H9 (cell line): ENCODE measurements at regions not wholly inside any gene's neighbourhood (a gene's known extent, or its start where the extent isn't known, plus 50 kb on each side); places are given as distances from the start of the nearest gene placed in this dataset.

Source experiments
- DNase-seq: peaks from one replicate; pipeline ENCODE4 v3.0.0-alpha.2; 2017
- H2AFZ ChIP-seq: one replicate; pipeline ENCODE4 v1.6.1; 2013; ENCODE audit warnings: mild to moderate bottlenecking, low read length, control low read depth, moderate library complexity
- H2AK5ac ChIP-seq: 2 replicates; pipeline ENCODE4 v1.6.1; 2013; ENCODE audit warnings: low read length, control low read depth, mixed read lengths; ENCODE audit not compliant: insufficient read length
- H2BK120ac ChIP-seq: one replicate; pipeline ENCODE4 v1.6.1; 2013; ENCODE audit warnings: low read depth, mild to moderate bottlenecking, low read length, control low read depth, inconsistent platforms; ENCODE audit not compliant: poor library complexity, severe bottlenecking
- H2BK12ac ChIP-seq: 2 replicates; pipeline ENCODE4 v1.6.1; 2013; ENCODE audit warnings: low read length, control low read depth, mixed read lengths, low read depth; ENCODE audit not compliant: insufficient read length
- H2BK15ac ChIP-seq: 2 replicates; pipeline ENCODE4 v1.6.1; 2013; ENCODE audit warnings: low read depth, low read length, control low read depth
- H2BK20ac ChIP-seq: one replicate; pipeline ENCODE4 v1.6.1; 2013; ENCODE audit warnings: low read depth, mild to moderate bottlenecking, low read length, control low read depth, inconsistent platforms; ENCODE audit not compliant: poor library complexity, severe bottlenecking
- H2BK5ac ChIP-seq: 2 replicates; pipeline ENCODE4 v1.6.1; 2013; ENCODE audit warnings: low read length, control low read depth, mixed read lengths; ENCODE audit not compliant: insufficient read length
- H3K14ac ChIP-seq: 2 replicates; pipeline ENCODE4 v1.6.1; 2013; ENCODE audit warnings: low read length, control low read depth; ENCODE audit not compliant: insufficient read depth
- H3K18ac ChIP-seq: 2 replicates; pipeline ENCODE4 v1.6.1; 2013; ENCODE audit warnings: low read depth, mild to moderate bottlenecking, mixed read lengths, low read length, control low read depth; ENCODE audit not compliant: insufficient read length
- H3K23ac ChIP-seq: 2 replicates; pipeline ENCODE4 v1.6.1; 2013; ENCODE audit warnings: low read length, control low read depth, mixed read lengths, low read depth; ENCODE audit not compliant: insufficient read length
- H3K23me2 ChIP-seq: 2 replicates; pipeline ENCODE4 v1.6.1; 2013; ENCODE audit warnings: low read depth, mild to moderate bottlenecking, mixed read lengths, low read length, control low read depth; ENCODE audit not compliant: insufficient read length, poor library complexity, severe bottlenecking
- H3K27ac ChIP-seq: 2 replicates; pipeline ENCODE4 v1.5.1; 2013; ENCODE audit warnings: low read length, control low read depth, mixed read lengths, low read depth; ENCODE audit not compliant: insufficient read length
- H3K27me3 ChIP-seq: 2 replicates; pipeline ENCODE4 v1.6.1; 2013; ENCODE audit warnings: low read length, control low read depth, inconsistent platforms; ENCODE audit not compliant: insufficient read depth
- H3K4ac ChIP-seq: 2 replicates; pipeline ENCODE4 v1.6.1; 2013; ENCODE audit warnings: low read depth, mild to moderate bottlenecking, control low read depth, inconsistent platforms, low read length, moderate library complexity
- H3K4me1 ChIP-seq: 2 replicates; pipeline ENCODE4 v1.6.1; 2013; ENCODE audit warnings: low read length, control low read depth, inconsistent platforms; ENCODE audit not compliant: insufficient read depth
- H3K4me2 ChIP-seq: 2 replicates; pipeline ENCODE4 v1.6.1; 2013; ENCODE audit warnings: low read length, control low read depth, mixed read lengths; ENCODE audit not compliant: insufficient read length, insufficient read depth
- H3K56ac ChIP-seq: 2 replicates; pipeline ENCODE4 v1.6.1; 2013; ENCODE audit warnings: low read depth, mild to moderate bottlenecking, mixed read lengths, low read length, control low read depth; ENCODE audit not compliant: insufficient read length
- H3K79me1 ChIP-seq: 2 replicates; pipeline ENCODE4 v1.6.1; 2013; ENCODE audit warnings: low read depth, mild to moderate bottlenecking, moderate library complexity, low read length, control low read depth, inconsistent platforms; ENCODE audit not compliant: insufficient read depth, poor library complexity, severe bottlenecking
- H3K79me2 ChIP-seq: 2 replicates; pipeline ENCODE4 v1.6.1; 2013; ENCODE audit warnings: low read length, control low read depth, inconsistent platforms; ENCODE audit not compliant: insufficient read depth
- H3K9ac ChIP-seq: 2 replicates; pipeline ENCODE4 v1.6.1; 2013; ENCODE audit warnings: low read length, control low read depth, mixed read lengths; ENCODE audit not compliant: insufficient read length; ENCODE audit errors: extremely low read depth
- H3K9me3 ChIP-seq: one replicate; pipeline ENCODE4 v1.6.1; 2013; ENCODE audit warnings: low read depth, low read length, inconsistent platforms; ENCODE audit not compliant: control insufficient read depth
- H3T11ph ChIP-seq: one replicate; pipeline ENCODE4 v1.6.1; 2013; ENCODE audit warnings: mild to moderate bottlenecking, low read length, control low read depth, inconsistent platforms
- H4K20me1 ChIP-seq: one replicate; pipeline ENCODE4 v1.6.1; 2013; ENCODE audit not compliant: control insufficient read depth, insufficient read length, insufficient read depth
- H4K5ac ChIP-seq: 2 replicates; pipeline ENCODE4 v1.6.1; 2013; ENCODE audit warnings: low read depth, mild to moderate bottlenecking, mixed read lengths, low read length, control low read depth; ENCODE audit not compliant: insufficient read length
- H4K8ac ChIP-seq: replicated peaks from 2 replicates; pipeline ENCODE4 v1.6.1; 2013; ENCODE audit warnings: low read length, control low read depth, mixed read lengths, low read depth; ENCODE audit not compliant: insufficient read length
- H4K91ac ChIP-seq: 2 replicates; pipeline ENCODE4 v1.6.1; 2013; ENCODE audit warnings: low read depth, mild to moderate bottlenecking, moderate library complexity, mixed read lengths, low read length, control low read depth; ENCODE audit not compliant: insufficient read length
- H3K27ac Mint-ChIP-seq, 3 experiments: 2 replicates in 2 of 3; 3 replicates in 1 of 3; pipeline ENCODE4 v1.8.0; 2020 to 2021; ENCODE audit warnings: mixed read lengths in 3 of 3, mild to moderate bottlenecking in 1 of 3, moderate library complexity in 1 of 3
- H3K27me3 Mint-ChIP-seq: 2 replicates; pipeline ENCODE4 v1.8.0; 2021; ENCODE audit warnings: low read depth, mild to moderate bottlenecking, moderate library complexity, mixed read lengths
- H3K36me3 Mint-ChIP-seq, 3 experiments: 2 replicates in 2 of 3; 3 replicates in 1 of 3; pipeline ENCODE4 v1.8.0; 2020 to 2021; ENCODE audit warnings: low read depth in 3 of 3, mixed read lengths in 3 of 3; ENCODE audit not compliant: insufficient read depth in 1 of 3
- H3K4me1 Mint-ChIP-seq, 2 experiments: 2 replicates each; pipeline ENCODE4 v1.8.0; 2020; ENCODE audit warnings: mixed read lengths in 2 of 2
- H3K4me3 Mint-ChIP-seq, 2 experiments: 2 replicates in 1 of 2; 3 replicates in 1 of 2; pipeline ENCODE4 v1.8.0; 2020 to 2021; ENCODE audit warnings: mild to moderate bottlenecking in 2 of 2, mixed read lengths in 2 of 2, moderate library complexity in 1 of 2
- H3K9me3 Mint-ChIP-seq, 2 experiments: 2 replicates in 1 of 2; 3 replicates in 1 of 2; pipeline ENCODE4 v1.8.0; 2020; ENCODE audit warnings: mild to moderate bottlenecking in 2 of 2, mixed read lengths in 2 of 2, moderate library complexity in 1 of 2
- CTCF ChIP-seq: fragments of 200-600 bp; sonication (generic); conservative IDR thresholded peaks from 3 replicates; pipeline ENCODE4 v1.8.0; 2021; ENCODE audit warnings: antibody characterized with exemption, mild to moderate bottlenecking
- WGBS: extraction: QIAGEN DNeasy Blood & Tissue Kit; methylation state at CpG from one replicate; pipeline ENCODE4 v1.1.7; 2013; ENCODE audit warnings: missing lambda C conversion rate, low lambda C conversion rate, mixed read lengths; ENCODE audit not compliant: insufficient read length; ENCODE audit errors: extremely low coverage; 5-methylcytosine and 5-hydroxymethylcytosine counted together

GRCh38 chr2:65636024-65636423 lies 203.6 kb upstream of the SPRED2 start:
- Histone ChIP-seq H4K20me1 (no peaks in the 10 kb centered on the region), H3K14ac (no peak overlapping the region), H4K5ac (no peak overlapping the region), H2BK120ac (no peak overlapping the region), H3K27ac (no peak overlapping the region), H3K23me2 (no peaks in the 10 kb centered on the region), H3K79me1 (no peaks in the 10 kb centered on the region), H3K4me1 (peaks cover 2% of the 10 kb centered on the region; the same call in 1 of the 2 replicates), H4K8ac (no peak overlapping the region), H3K27me3 (0 out of 2 replicates have a peak, but pooled peaks cover 3% of the 10 kb centered on the region), H3K4me2 (no peak overlapping the region), H3K9ac (no peak overlapping the region), H3T11ph (no peak overlapping the region), H3K18ac (no peak overlapping the region), H4K91ac (no peak overlapping the region), H3K79me2 (no peaks in the 10 kb centered on the region), H3K9me3 (no peaks in the 10 kb centered on the region), H2AK5ac (no peak overlapping the region), H3K4ac (no peak overlapping the region), H2BK12ac (no peak overlapping the region), H2AFZ (no peak overlapping the region), H3K56ac (no peak overlapping the region), H3K23ac (no peak overlapping the region), H2BK5ac (no peak overlapping the region), H2BK15ac (no peak overlapping the region), H2BK20ac (no peak overlapping the region)
- no peak for TF ChIP-seq CTCF
- Mint-ChIP-seq H3K4me1 (peaks cover 2 to 9% of the 10 kb centered on the region in 2 experiments), H3K36me3 (peaks cover 0 to 2% (median 0%) of the 10 kb centered on the region in 3 experiments; a peak in 1 of 7 replicates), H3K9me3 (no peaks in the 10 kb centered on the region; a peak in 1 of 5 replicates), H3K27ac (no peak overlapping the region), H3K27me3 (peaks cover 20% of the 10 kb centered on the region), H3K4me3 (no peak overlapping the region)
- WGBS, result no CpG with 5 or more reads among the region's 2 CpGs
- no peak for DNase-seq
